ENCODE measurements at regions not wholly inside any gene's neighbourhood (a gene's known extent, or its start where the extent isn't known, plus 50 kb on each side); places are given as distances from the start of the nearest gene placed in this dataset.

DNA sequence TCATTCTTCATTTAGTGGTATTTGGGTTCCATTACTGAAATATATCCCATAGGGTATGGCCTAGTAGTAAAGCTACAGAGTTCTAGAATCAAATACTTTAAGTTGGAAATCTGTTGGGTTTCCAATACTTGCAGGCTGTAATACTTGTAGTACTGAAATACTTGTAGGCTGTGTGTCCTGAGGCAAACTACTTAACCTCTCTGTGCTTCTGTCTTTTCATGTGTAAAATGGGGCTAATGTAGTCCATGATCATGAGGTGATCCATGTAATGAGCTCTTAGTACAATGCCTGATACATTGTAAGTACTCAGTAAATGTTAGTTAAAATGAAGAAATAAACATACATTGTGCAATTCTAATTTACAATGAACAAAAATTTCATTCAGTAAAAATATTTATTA, 368.9 kb downstream of the CSNK1G3 start:
- no peak for DNase-seq (ENCODE audit: low read depth in 2 of 2)

DNA sequence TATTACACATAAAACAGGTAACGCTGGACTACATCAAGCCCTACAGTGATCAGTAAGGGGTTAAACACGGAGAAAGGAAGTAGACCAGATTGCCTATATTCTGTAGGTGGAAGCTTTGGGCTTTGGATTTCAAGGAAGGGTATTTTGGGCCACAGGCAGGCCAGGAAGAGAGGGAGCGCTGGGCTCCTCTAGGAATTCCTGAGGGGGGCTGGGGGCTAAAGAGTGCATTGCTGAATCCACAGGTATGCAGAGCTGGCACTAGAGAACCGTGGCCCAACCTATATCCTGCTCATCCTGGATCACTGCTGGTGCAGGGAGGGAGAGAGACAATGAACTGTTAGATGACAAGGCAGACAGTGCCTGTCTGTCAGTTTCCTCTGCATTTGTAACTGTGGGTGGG, 367.1 kb downstream of the CSNK1G3 start:
- DNase-seq (ENCODE audit: low read depth in 2 of 2) = no peak

DNA sequence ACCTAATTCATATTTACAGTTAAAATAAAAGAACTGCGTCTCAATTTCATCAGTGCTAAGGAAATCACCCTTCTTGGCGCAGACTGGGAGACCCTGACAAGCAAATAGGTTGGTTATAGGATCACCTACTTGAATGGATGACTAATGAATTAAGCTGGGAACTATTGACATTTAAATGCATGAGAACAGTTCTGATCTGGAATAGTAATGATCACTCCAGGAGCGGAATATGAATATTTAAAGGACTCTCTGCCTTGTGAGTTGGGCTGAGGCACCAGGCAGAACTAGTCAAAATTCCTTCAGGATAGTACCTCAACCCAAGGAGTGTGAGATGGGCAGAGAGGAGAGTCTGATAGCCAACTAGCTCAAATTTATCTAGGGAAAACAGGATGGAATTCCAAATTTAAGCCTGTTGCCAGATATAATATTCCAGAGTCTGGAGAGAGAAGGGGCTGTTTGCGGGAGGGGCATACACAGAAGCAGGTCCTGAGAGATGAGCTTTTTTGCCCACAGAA, 364.4 kb downstream of the CSNK1G3 start:
- no peak for DNase-seq (ENCODE audit: low read depth in 2 of 2)

- DNase-seq (ENCODE audit: low read depth in 2 of 2) = no peak
Observed at GRCh38 chr5:123875561-123876275, 363.7 kb downstream of the CSNK1G3 start.

DNA sequence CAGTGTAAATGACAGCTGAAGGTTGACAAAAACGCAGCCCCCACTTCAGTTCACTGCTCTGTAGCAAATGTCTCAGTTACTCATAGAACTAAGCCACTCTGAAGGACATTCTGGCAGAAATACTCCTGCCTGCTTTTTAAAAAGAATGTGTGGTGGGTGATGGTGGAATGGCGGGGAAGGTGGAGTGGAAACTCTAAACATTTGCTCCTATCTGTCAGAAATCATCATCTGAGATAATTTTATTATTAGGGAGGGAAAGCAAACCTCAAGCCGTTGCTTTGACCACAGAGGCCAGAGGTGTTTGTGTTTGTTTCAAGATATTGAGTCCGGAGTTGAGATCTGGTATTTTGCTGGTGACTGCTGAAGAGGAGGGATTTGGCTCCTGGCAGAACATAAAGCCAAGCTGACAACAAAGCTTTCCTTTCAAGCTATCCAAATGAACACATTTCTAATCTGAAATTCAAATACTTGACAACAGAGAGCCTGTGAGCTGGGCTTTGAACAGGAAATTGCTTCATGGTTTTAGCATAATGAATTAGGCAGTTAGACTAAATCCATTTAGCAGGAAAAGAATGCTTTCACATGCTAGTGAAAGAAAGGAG, 362.7 kb downstream of the CSNK1G3 start:
- no peak for DNase-seq (ENCODE audit: low read depth in 2 of 2)

DNA sequence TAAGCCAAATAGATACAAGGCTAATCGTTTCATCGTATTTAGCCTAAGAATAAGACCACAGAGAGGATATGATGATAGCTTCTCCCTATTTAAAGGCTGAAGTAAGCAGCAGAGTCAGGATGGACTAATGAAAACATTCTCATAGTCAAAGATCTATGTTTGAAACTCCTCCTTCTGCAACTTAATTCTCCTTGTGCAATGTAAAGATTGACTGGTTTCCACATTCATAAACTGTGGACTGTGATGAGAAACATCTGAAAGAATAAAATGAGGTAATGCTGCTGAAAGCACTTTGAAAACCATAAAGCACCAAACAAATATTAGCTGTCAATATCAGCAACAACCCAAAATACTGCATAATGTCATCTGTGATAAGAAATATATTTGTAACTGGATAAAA, 361.9 kb downstream of the CSNK1G3 start:
- no peak for DNase-seq (ENCODE audit: low read depth in 2 of 2)

- no peak for DNase-seq (ENCODE audit: low read depth in 2 of 2)
Observed at GRCh38 chr5:123871373-123871772, 359.4 kb downstream of the CSNK1G3 start.

DNA sequence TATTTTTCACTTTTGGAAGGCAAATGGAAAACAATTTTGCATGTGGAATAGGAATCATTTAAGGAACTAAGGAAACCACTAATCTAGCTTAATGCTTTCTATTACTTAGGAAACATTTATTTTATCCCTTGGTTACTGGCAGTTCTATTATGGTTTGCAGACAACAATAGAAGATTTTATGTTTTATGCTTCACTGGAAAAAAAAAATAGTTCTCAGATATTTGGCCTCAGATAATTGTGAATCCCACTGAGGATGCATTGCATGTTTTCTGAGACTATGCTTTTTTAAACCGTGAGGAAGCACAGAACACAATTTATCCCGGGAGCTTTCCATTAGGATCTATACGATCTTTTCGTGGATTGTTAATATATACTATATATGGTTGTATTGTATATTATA, 356.9 kb downstream of the CSNK1G3 start:
- no peak for DNase-seq (ENCODE audit: low read depth in 2 of 2)

DNA sequence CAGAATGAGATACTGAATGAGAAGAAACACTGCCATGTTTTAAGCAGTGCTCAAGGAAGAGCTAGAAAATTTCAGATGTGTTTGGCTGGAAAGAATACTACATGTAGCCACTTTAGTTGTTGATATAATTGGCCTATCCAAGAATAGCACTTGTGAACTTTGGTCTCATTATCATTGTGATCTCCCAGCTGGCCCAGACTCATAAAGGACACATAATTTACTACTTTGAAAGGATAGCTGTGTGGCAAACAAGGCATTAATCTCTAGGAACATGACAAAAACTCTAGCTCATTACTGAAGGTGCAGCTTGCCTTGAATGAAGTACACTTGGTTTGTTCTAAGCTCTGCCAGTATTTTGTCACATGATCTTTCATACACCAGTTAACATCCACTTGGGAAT, 356.3 kb downstream of the CSNK1G3 start:
- DNase-seq (ENCODE audit: low read depth in 2 of 2) = no peak

- DNase-seq (ENCODE audit: low read depth in 2 of 2) = no peak
Observed at GRCh38 chr5:123865641-123866040, 353.7 kb downstream of the CSNK1G3 start.

DNA sequence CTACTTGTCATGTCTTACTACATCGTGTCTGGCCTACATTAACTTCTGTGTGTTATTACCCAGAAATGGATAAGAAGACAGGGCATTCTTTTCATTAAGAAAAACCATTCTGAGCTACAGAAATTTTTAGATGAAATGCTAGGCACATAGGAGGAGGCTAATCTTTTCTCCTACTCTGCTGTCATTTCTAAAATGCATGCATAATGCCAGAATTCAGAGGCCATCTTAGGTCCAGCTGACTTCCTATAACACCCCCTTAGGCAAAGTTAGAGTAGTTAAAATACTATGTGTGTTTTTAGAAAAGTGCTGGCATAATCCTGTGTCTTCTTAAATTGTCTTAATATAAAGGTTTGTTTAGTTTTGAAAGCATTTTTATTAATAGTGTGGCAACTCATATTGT, 352.6 kb downstream of the CSNK1G3 start:
- DNase-seq (ENCODE audit: low read depth in 2 of 2) = no peak

DNA sequence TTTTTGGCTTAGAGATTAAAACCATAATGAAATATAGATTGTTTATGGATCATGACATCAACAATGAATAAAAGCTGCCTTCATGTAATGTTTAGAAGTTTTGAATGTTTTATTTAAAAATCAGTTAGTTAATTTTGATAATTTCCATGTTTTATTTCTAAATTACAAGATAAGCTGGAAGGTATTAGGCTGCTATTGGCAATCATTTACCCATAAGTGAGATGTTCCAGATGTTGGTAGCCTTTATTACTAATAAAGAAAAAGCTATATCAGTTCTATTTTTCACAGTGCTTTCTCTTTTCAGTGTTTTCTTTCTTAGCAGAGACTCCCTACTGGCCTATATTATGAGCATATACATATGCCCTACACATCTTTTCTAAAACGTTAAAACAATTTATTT, 347.0 kb downstream of the CSNK1G3 start:
- DNase-seq (ENCODE audit: low read depth in 2 of 2) = no peak

DNA sequence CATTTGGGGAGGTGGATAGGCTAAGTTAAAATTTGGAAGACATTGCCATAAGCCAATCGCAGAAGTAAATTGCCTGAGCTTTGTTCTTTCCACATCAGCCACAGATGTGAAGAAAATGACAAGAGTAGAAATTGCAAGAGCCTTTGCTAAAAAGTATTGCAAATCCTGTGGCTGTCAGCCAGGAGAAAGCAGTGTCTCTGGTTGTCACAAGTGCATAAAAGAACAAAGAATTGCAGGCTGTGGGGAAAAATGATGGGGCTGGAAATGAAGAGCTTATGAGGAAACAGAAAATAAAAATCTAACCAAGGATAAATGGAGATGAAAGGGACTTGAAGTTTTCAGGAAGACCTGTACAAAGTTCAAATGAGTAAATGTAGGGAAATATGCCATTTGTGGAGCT, 344.8 kb downstream of the CSNK1G3 start:
- DNase-seq (ENCODE audit: low read depth in 2 of 2) = no peak

GRCh38 chr5:123855609-123856008, 343.6 kb downstream of the CSNK1G3 start:
- no peak for DNase-seq (ENCODE audit: low read depth in 2 of 2)

- no peak for DNase-seq (ENCODE audit: low read depth in 2 of 2)
Observed at GRCh38 chr5:123845356-123846100, 333.6 kb downstream of the CSNK1G3 start.

DNA sequence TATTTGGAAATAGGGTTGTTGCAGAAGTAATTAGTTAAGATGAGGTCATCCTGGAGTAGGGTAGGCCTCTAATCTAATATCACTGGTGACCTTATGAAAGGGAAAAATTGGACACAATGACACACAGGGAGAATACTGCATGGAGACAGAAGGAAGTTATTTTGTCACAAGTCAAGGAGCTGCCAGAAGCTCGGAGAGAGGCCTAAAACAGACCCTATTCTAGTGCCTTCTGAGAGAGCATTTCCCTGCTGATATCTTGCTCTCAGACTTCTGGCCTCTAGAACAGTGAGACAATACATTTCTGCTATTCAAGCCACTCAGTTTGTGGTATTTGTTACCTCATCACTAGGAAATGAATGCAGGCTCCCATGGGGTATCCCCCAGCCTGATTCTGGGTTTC, 332.9 kb downstream of the CSNK1G3 start:
- DNase-seq (ENCODE audit: low read depth in 2 of 2) = no peak

DNA sequence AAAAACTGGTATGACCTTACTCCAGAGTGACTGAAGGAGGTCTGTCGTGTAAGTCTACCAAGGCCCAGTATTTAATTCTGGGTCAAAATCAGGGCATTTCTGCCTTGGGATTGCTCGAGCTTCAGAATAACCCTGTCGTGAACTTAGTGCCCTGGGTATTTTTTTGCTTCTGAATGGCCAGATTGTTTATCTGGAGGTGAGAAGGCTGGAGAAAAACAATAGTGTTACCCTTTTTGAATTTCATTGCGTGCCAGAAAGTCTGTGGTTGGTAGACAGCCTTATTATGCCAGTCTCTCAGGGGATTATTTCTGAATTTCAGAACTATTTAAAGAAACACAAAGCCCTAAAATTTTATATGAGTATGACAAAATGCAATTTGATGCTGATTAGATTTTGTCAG, 323.4 kb downstream of the CSNK1G3 start:
- DNase-seq (ENCODE audit: low read depth in 2 of 2) = no peak

- DNase-seq (ENCODE audit: low read depth in 2 of 2) = no peak
Observed at GRCh38 chr5:123830575-123830974, 318.6 kb downstream of the CSNK1G3 start.

DNA sequence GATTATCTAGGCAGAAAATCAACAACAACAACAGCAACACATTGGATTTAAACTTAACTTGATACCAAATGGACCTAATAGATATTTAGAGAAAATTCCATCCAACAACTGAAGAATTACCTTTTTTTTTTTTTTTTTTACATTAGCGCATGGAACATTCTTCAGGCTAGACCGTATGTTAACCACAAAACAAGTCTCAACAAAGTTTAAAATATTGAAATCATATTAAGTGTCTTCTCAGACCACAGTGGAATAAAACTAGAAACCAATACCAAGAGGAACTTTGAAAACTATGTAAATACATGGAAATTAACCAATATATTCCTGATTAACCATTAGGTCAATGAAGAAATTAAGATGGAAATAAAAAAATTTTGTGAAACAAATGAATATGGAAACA, 315.8 kb downstream of the CSNK1G3 start:
- DNase-seq (ENCODE audit: low read depth in 2 of 2) = no peak

DNA sequence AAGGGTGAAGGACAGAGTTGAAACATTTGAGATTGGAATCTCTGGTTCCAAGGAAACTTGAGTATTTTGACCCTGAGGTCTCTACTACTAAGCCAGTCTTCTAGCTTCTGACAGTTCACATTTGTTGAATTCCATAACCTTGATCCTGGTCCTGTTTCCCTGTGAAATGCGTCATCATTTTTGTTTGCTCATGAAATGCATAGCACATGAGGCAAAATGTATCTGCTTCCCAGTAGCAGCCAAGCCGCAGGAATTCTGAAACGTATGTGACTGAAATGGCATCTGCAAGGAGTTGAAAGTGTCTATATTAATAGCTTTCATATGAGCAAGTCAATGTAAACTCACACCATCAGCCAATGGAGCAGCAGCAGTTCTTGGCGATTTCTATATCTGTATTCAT, 307.9 kb downstream of the CSNK1G3 start:
- no peak for DNase-seq (ENCODE audit: low read depth in 2 of 2)

- DNase-seq (ENCODE audit: low read depth in 2 of 2) = no peak
Observed at GRCh38 chr5:123819386-123819785, 307.4 kb downstream of the CSNK1G3 start.

DNA sequence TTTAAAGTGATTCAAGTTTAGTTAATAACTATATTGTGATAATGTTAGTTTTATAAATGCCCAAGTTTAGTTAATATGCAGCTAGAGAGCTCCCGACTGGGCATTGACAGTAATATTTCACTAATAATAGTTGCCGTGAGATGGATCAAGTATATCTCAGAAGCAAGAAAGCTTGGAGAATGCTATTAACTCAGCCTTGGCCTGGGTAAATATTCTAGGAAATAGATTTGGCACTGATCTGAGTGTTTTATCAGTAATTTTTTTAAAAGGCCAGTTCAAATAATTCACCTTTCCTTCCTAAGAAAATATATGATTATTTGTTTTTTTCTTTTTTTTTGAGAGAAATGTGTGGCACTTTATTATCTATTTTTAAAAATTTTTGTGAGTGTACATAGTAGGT, 305.3 kb downstream of the CSNK1G3 start:
- DNase-seq (ENCODE audit: low read depth in 2 of 2) = no peak

Measured in stimulated activated CD8-positive, alpha-beta memory T cell treated with anti-CD3 and anti-CD28 coated beads, Interleukin-2, amount 100 ng/mL, for 48 hours (primary cell).